GM18517 (cell line): ENCODE measurements at regions not wholly inside any gene's neighbourhood (a gene's known extent, or its start where the extent isn't known, plus 50 kb on each side); places are given as distances from the start of the nearest gene placed in this dataset.
"Not testable (repeated sequence)": the region's sequence is repeated elsewhere in the genome, so short reads cannot be mapped to it uniquely, and the experiment has no call there.

Source experiments
- ATAC-seq: cut with Tn5 transposase; IDR thresholded peaks from one replicate; pipeline ENCODE4 v1.9.1; 2021; ENCODE audit warnings: mild to moderate bottlenecking, moderate library complexity; ENCODE audit not compliant: unreplicated experiment

GRCh38 chr5:82959466-82959865, 117.7 kb downstream of the TMEM167A start:
- no peak for ATAC-seq

GRCh38 chr5:82956600-82956999, 120.6 kb downstream of the TMEM167A start:
- no peak for ATAC-seq

GRCh38 chr5:82952326-82952725, 124.9 kb downstream of the TMEM167A start:
- ATAC-seq, result no peak

DNA sequence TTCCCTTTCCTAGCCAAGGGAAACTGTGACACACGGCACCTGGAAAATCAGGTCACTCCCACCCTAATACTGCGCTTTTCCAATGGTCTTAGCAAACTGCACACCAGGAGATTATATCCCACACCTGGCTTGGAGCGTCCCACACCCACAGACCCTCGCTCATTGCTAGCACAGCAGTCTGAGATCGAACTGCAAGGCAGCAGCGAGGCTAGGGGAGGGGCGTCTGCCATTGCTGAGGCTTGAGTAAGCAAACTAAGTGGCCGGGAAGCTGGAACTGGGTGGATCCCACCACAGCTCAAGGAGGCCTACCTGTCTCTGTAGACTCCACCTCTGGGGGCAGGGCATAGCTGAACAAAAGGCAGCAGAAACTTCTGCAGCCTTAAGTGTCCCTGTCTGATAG, 132.9 kb downstream of the TMEM167A start:
- not testable (repeated sequence) for ATAC-seq

DNA sequence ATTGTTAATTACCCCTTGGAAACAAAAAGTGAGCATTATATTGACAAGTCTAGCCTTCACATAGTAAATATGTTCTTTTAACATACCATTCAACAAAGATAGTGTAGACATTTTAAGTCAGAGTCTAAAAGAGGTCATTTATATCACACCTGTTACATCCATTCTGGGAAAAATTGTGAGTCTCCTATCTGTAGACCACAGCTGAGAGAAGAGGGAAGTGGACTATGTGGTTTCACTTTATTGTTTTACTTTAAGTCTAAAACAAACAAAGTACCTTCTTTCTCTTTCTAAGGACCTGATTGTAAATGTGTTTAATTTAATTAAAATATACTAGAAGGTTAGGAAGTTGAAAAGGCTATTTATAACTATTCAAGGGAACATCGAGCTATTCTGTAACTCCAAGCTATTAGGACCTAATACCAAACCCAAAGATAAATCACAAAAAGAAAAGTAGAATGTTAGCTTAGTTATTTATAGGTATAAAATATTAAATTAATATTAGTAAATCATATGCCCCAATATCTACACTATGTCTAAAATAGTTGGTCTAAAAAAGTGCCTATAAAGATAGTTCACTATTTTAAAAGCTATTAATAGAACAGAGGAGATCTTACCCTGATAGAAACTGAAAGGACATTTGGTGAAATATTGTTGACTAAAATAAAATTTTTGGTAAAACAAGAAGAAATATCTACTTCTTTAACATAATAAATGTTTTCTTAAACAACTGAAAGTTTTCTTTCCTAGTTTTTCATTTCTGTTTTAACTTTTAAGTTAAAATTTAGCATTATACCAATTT, 134.9 kb downstream of the TMEM167A start:
- ATAC-seq, result no peak

DNA sequence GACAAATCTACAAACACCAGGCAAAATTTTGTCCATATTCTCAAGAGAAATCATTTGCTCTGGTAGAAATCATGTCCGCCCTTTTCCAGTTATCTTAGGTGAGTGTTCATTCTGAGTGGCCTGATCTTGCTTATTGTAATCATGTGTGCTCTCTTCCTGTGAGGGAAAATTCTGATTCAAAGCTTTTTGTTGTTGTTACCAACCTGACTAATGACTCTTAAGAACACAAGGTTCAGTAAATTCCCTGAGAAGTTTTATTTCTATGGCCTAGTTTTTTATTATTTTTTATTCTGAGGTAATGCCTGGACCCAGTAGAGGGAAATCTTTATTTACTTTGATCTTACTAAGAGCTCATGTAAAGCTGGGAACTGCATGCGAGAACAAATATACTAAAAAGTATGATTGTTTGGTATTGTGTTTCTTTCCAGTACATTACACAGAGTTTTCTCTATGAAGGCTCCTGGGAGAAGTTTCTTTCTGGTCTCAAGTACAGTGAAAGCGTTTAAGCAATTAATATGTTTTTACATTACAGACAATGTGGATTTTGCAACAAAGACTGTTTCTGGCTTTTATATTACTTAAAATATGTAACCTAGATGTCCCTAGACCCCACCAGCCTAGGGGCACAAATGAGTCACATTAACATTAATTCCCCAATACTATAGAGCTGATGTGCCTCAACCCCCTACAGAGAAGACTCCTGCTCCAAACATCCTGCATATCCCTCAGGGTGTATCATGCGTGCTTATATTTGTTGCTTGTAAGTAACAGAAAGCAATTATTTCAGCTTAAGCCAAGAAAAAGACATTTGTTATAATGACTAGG, 138.1 kb downstream of the TMEM167A start:
- ATAC-seq, result no peak

DNA sequence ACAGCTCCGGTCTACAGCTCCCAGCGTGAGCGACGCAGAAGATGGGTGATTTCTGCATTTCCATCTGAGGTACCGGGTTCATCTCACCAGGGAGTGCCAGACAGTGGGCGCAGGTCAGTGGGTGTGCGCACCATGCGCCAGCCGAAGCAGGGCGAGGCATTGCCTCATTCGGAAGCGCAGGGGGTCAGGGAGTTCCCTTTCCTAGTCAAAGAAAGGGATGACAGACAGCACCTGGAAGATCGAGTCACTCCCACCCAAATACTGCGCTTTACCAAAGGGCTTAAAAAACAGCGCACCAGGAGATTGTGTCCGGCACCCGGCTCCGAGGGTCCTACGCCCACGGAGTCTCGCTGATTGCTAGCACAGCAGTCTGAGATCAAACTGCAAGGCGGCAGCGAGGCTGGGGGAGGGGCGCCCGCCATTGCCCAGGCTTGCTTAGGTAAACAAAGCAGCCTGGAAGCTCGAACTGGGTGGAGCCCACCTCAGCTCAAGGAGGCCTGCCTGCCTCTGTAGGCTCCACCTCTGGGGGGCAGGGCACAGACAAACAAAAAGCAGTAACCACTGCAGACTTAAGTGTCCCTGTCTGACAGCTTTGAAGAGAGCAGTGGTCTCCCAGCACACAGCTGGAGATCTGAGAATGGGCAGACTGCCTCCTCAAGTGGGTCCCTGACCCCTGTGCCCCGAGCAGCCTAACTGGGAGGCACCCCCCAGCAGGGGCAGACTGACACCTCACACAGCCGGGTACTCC, 144.5 kb downstream of the TMEM167A start:
- ATAC-seq, result not testable (repeated sequence)

DNA sequence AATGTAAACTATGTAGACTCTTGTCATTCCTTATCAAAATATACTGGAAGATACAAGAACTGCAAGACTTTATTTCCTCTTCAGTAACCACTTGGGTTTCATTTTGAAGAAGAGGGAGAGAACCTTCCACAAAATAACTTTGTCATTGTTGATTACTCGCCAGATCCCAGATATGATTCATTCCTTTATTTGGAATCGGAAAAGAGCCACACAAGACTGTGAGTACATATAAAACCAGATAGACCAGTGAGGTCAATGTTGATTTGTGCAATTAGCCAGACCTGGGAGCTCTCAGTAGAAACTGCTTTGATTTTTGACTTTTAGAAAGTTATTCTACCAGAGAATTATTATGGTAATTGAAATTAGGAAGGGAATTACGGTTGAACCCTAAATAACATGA, 146.1 kb downstream of the TMEM167A start:
- no peak for ATAC-seq

GRCh38 chr5:82925061-82925411, 152.2 kb downstream of the TMEM167A start:
- no peak for ATAC-seq

DNA sequence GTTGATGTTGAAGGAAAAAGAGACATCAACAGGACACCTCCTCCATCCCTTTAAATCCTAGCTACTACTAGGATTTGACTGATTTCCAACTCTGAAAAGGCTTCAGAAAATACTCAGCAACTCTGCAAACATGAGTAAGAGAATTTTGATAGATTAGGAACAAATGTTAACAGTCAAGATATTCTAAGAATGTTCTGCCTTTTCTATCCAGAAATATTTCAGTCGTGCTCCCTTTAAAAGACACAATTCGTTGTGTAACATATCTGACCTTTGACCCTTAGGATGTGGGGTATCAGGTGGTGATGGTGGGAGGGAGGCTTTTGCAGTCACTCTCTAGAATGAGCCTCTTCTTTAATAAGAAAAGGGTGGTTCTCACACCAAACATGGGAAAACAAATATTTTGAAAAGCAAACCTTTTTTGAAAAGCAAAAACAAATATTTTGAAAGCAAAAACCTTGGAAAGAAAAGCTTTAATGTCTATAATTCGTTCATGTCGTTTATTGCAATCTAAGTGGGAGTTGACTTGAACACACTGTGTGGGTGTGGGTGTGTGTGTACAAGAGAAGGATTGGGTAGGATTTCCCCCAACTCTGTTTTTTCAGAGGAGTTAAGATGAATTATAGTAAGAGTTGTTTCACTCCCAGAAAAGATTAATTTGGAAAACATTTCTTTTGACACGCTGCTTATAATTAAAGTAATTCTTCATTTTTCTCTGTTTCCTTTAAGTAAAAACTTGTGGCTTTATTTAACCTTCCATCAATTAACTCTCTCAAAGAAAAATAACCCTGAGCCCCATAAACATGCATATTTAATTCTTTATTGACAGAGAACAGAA, 152.8 kb downstream of the TMEM167A start:
- no peak for ATAC-seq

DNA sequence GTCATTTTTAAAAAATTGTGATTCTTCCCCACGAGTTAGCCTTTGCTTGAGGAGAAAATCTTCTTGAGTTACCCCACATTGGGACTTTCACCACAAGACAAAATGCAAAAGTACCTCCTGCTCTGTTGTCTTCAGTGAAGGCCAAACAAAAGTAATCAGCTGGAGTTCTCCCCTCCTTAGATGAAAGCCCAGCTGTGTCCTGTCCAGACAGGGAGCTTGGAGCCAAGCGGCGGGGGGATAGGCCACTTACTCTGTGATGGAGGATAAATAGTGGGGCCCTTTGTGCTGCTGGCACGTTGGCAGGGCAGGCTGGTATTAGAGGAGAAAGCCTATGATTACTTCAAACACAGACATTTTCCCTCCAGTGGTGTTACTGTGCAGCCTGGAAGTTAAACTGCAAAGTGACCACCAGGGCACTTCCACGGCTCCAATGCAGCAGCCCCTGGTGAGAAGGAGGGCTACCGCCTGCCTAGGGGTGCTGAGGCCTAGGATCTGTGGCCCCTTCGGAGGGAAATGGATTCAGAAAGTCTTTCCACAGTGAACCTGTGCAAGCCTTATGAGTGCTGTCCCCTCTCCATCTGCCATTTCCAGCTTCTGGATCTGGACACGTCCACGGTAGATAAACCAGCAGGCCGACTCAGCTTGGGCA, 155.0 kb downstream of the TMEM167A start:
- no peak for ATAC-seq

GRCh38 chr5:82918311-82919031, 158.7 kb downstream of the TMEM167A start:
- ATAC-seq, result no peak

DNA sequence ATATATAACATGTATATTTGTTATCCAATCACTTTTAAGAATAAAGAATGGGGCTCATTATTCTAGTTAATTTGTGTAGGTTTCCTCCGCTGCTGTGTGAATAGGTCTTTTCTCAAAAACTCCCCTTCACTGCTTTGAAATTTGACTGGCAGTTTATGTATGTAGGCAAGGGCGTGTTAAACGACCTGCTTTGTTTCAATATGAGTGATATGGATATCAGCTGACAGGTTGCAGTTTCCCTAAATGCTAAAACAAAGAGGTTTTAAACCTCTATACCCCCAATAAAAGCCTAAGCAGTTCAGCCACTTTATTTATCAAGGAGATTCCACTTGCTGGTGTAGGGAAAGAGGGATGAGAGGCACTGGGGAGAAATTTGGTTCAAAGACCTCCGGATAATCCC, 159.6 kb downstream of the TMEM167A start:
- ATAC-seq, result peak; percentile 71

- ATAC-seq, result no peak
Observed at GRCh38 chr5:82913971-82914370, 163.2 kb downstream of the TMEM167A start.

- no peak for ATAC-seq
Observed at GRCh38 chr5:82912462-82912861, 164.7 kb downstream of the TMEM167A start.

DNA sequence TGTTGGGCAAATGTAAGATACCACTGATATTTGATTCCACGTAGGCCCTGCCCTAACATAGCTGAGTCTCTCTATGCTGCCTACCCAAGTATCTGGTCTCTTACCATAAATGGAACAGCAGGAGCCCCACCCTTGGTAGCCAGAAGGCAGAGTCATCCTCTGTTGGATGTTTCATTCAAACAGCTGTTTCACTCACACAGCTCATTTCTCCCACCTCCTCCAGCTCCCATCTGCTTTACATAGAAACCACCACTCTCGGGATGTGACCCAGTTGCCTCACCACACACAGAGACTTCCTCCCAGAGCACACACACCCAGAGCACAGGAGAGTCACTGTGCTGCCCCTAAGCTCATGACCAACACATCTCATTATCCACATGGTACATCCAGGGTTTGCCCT, 165.3 kb downstream of the TMEM167A start:
- ATAC-seq, result no peak

- ATAC-seq, result no peak
Observed at GRCh38 chr5:82910905-82911304, 166.3 kb downstream of the TMEM167A start.

GRCh38 chr5:82910491-82910890, 166.7 kb downstream of the TMEM167A start:
- ATAC-seq, result no peak

GRCh38 chr5:82909771-82910170, 167.4 kb downstream of the TMEM167A start:
- no peak for ATAC-seq
